HepG2 (cell line): ENCODE measurements at regions not wholly inside any gene's neighbourhood (a gene's known extent, or its start where the extent isn't known, plus 50 kb on each side); places are given as distances from the start of the nearest gene placed in this dataset.

Experiments
- ATAC-seq: fragments of 200-7000 bp; cut with Tn5 transposase; 3 replicates; pipeline ENCODE4 v1.9.1; 2020; ENCODE audit warnings: mild to moderate bottlenecking, moderate library complexity
- BruUV-seq: library from RNA; stranded (reverse); fragments of 400-500 nt; replicated peaks from 2 replicates; lab custom pipeline; 2021; lab: Mats Ljungman, UMichigan
- CTCF ChIA-PET: fragments of 300-600 bp; formaldehyde crosslinking; extraction: SDS; loops from one replicate; lab custom pipeline; 2021; ENCODE audit warnings: low total read pairs, inconsistent platforms, low intra/inter-chr PET ratio; lab: Yijun Ruan, JAX
- POLR2A ChIA-PET: fragments of 350-600 bp; sonication (Branson Sonifier 250); formaldehyde crosslinking; loops from one replicate; lab custom pipeline; 2020; ENCODE audit warnings: antibody characterized with exemption, inconsistent platforms; lab: Yijun Ruan, JAX
- DNase-seq: peaks from one replicate; pipeline ENCODE4 v3.0.0-alpha.2; 2015; ENCODE audit warnings: low spot score
- FAIRE-seq: peaks from 3 replicates; lab custom pipeline; 2011; peaks lifted over from hg19 to GRCh38; lab: Jason Lieb, UNC
- H2AFZ ChIP-seq: one replicate; pipeline ENCODE4 v1.6.1; 2011; ENCODE audit warnings: low read length, inconsistent platforms
- H3K27ac ChIP-seq: fragments of 300-600 bp; 3 replicates; pipeline ENCODE4 v1.8.0; 2011; ENCODE audit warnings: mixed run types, mild to moderate bottlenecking, mixed read lengths, low read length, inconsistent platforms; ENCODE audit not compliant: insufficient read depth; ENCODE audit errors: extremely low read length
- H3K27me3 ChIP-seq, 2 experiments: fragments of 200-600 bp in 1 of 2; 2 replicates in 1 of 2; 3 replicates in 1 of 2; pipeline versions ENCODE4 v1.6.0 to v1.8.0; 2011; ENCODE audit warnings: low read length in 2 of 2, mild to moderate bottlenecking in 2 of 2, moderate library complexity in 2 of 2, inconsistent platforms in 1 of 2; ENCODE audit not compliant: insufficient read depth in 2 of 2, control insufficient read depth in 1 of 2
- H3K36me3 ChIP-seq, 2 experiments: fragments of 200-600 bp in 1 of 2; replicated peaks in 1 of 2; 2 replicates in 1 of 2; 3 replicates in 1 of 2; pipeline versions ENCODE4 v1.5.1 to v1.8.0; 2011; ENCODE audit warnings: low read length in 2 of 2, inconsistent platforms in 1 of 2; ENCODE audit not compliant: insufficient read depth in 2 of 2, control insufficient read depth in 1 of 2
- H3K4me1 ChIP-seq: 2 replicates; pipeline ENCODE4 v1.5.1; 2012; ENCODE audit warnings: low read length, inconsistent platforms; ENCODE audit not compliant: insufficient read depth
- H3K4me2 ChIP-seq: 2 replicates; pipeline ENCODE4 v1.6.0; 2011; ENCODE audit warnings: low read depth, low read length, inconsistent platforms
- H3K4me3 ChIP-seq, 3 experiments: fragments of 200-600 bp in 1 of 3; sonication (generic), shearing (Covaris generic) in 1 of 3; replicated peaks in 1 of 3; 2 replicates each; pipeline ENCODE4 v1.5.1; 2011 to 2016; ENCODE audit warnings: low read length in 3 of 3, inconsistent platforms in 2 of 3, low read depth in 2 of 3, mild to moderate bottlenecking in 2 of 3, control low read depth in 1 of 3, mixed read lengths in 1 of 3; ENCODE audit not compliant: insufficient read depth in 1 of 3
- H3K79me2 ChIP-seq: one replicate; pipeline ENCODE4 v1.6.1; 2011; ENCODE audit warnings: low read length, inconsistent platforms; ENCODE audit not compliant: insufficient read depth
- H3K9ac ChIP-seq: 2 replicates; pipeline ENCODE4 v1.6.0; 2011; ENCODE audit warnings: mild to moderate bottlenecking, low read depth, low read length, inconsistent platforms; ENCODE audit not compliant: insufficient read depth
- H3K9me3 ChIP-seq: 2 replicates; pipeline ENCODE4 v1.5.1; 2012; ENCODE audit warnings: mild to moderate bottlenecking, low read length
- H4K20me1 ChIP-seq: 2 replicates; pipeline ENCODE4 v1.6.0; 2011; ENCODE audit warnings: inconsistent platforms, mild to moderate bottlenecking, low read length, moderate library complexity; ENCODE audit not compliant: insufficient read depth
- CCAR2 ChIP-seq: fragments of 200-400 bp; formaldehyde crosslinking; optimal IDR thresholded peaks from 2 replicates; pipeline ENCODE3; 2018; ENCODE audit warnings: low read depth, mild to moderate bottlenecking, low read length, moderate library complexity
- GFI1 ChIP-seq: sonication (generic); formaldehyde crosslinking; IDR thresholded peaks from 2 replicates; pipeline ENCODE4 v1.5.0; 2020; ENCODE audit warnings: missing genetic modification reagents, mild to moderate bottlenecking, borderline replicate concordance
- IKZF1 ChIP-seq: fragments of 450-650 bp; IDR thresholded peaks from 2 replicates; pipeline ENCODE4 v1.7.1; 2016
- JUND ChIP-seq: sonication (generic); formaldehyde crosslinking; IDR thresholded peaks from 2 replicates; pipeline ENCODE4 v1.8.0; 2022; ENCODE audit warnings: mild to moderate bottlenecking, missing genetic modification reagents
- MAFG ChIP-seq: sonication (generic); formaldehyde crosslinking; IDR thresholded peaks from 2 replicates; pipeline ENCODE4 v1.5.1; 2020; ENCODE audit warnings: mild to moderate bottlenecking, missing genetic modification reagents
- MXI1 ChIP-seq: IDR thresholded peaks from 3 replicates; pipeline ENCODE4 v1.6.1; 2012; ENCODE audit warnings: low read depth, low read length, inconsistent platforms, borderline replicate concordance
- NFE2L1 ChIP-seq: sonication (generic); formaldehyde crosslinking; IDR thresholded peaks from 2 replicates; pipeline ENCODE4 v1.4.0; 2020; ENCODE audit warnings: missing genetic modification reagents, mild to moderate bottlenecking, borderline replicate concordance
- PAXIP1 ChIP-seq: sonication (generic); formaldehyde crosslinking; conservative IDR thresholded peaks from 2 replicates; pipeline ENCODE4 v1.4.0; 2020; ENCODE audit warnings: mild to moderate bottlenecking, missing genetic modification reagents, moderate library complexity
- SRSF1 ChIP-seq: fragments of 200-400 bp; formaldehyde crosslinking; optimal IDR thresholded peaks from 2 replicates; pipeline ENCODE3; 2017; ENCODE audit warnings: mild to moderate bottlenecking, low read depth, low read length, moderate library complexity
- STAG1 ChIP-seq: sonication (generic); formaldehyde crosslinking; IDR thresholded peaks from 2 replicates; pipeline ENCODE4 v1.4.0; 2020; ENCODE audit warnings: missing genetic modification reagents
- ZC3H13 ChIP-seq: sonication (generic); formaldehyde crosslinking; IDR thresholded peaks from 2 replicates; pipeline ENCODE4 v1.8.1; 2023; ENCODE audit warnings: mild to moderate bottlenecking, missing genetic modification reagents, moderate library complexity
- ZFP36L2 ChIP-seq: sonication (generic); formaldehyde crosslinking; IDR thresholded peaks from 2 replicates; pipeline ENCODE4 v1.4.0; 2020; ENCODE audit warnings: missing genetic modification reagents
- ZMAT5 ChIP-seq: sonication (generic); formaldehyde crosslinking; IDR thresholded peaks from 2 replicates; pipeline ENCODE4 v1.5.0; 2020; ENCODE audit warnings: mild to moderate bottlenecking, low read depth, missing genetic modification reagents, borderline replicate concordance
- ZNF224 ChIP-seq: sonication (generic); formaldehyde crosslinking; IDR thresholded peaks from 2 replicates; pipeline ENCODE4 v1.5.0; 2020; ENCODE audit warnings: mild to moderate bottlenecking, missing genetic modification reagents
- ZNF225 ChIP-seq: sonication (generic); formaldehyde crosslinking; IDR thresholded peaks from 2 replicates; pipeline ENCODE4 v1.4.0; 2020; ENCODE audit warnings: mild to moderate bottlenecking, missing genetic modification reagents
- ZNF230 ChIP-seq: sonication (generic); formaldehyde crosslinking; IDR thresholded peaks from 2 replicates; pipeline ENCODE4 v1.4.0; 2020; ENCODE audit warnings: mild to moderate bottlenecking, missing genetic modification reagents
- ZNF317 ChIP-seq: sonication (generic); formaldehyde crosslinking; IDR thresholded peaks from 2 replicates; pipeline ENCODE4 v1.5.0; 2020; ENCODE audit warnings: mild to moderate bottlenecking, missing genetic modification reagents
- ZNF350 ChIP-seq: sonication (generic); formaldehyde crosslinking; IDR thresholded peaks from 2 replicates; pipeline ENCODE4 v1.4.0; 2020; ENCODE audit warnings: mild to moderate bottlenecking, low read depth, missing genetic modification reagents, borderline replicate concordance
- ZNF446 ChIP-seq: sonication (generic); formaldehyde crosslinking; IDR thresholded peaks from 2 replicates; pipeline ENCODE4 v1.5.0; 2020; ENCODE audit warnings: mild to moderate bottlenecking, missing genetic modification reagents
- WGBS: methylation state at CpG from one replicate; pipeline ENCODE4 v1.1.6; 2017; ENCODE audit warnings: low lambda C conversion rate; 5-methylcytosine and 5-hydroxymethylcytosine counted together
- in situ Hi-C: cut with HindIII; loops from 2 replicates; pipeline ENCODE4 v1.10.0; 2017; ENCODE audit warnings: low pct_unique_long_range_greater_than_20kb; ENCODE audit not compliant: extremely low pct_ligation_motif_present
- intact Hi-C: fragments of 100-400 bp; cut with micrococcal nuclease; formaldehyde crosslinking; loops from one replicate; pipeline ENCODE4 v1.10.0; 2022; ENCODE audit not compliant: unreplicated experiment
- TF ChIP-seq, protein P1 (sequence below): IDR thresholded peaks from 2 replicates; pipeline ENCODE4 v1.6.1; 2012; ENCODE audit warnings: low read depth, low read length, improper control_type of control experiment
- TF ChIP-seq, protein P2 (sequence below): sonication (generic); formaldehyde crosslinking; IDR thresholded peaks from 2 replicates; pipeline ENCODE4 v1.4.0; 2020; ENCODE audit warnings: low read depth, mild to moderate bottlenecking, missing genetic modification reagents

- POLR2A ChIA-PET, result no interaction called here
- FAIRE-seq, result peak; percentile 36
- TF ChIP-seq MXI1 (no peak), NFE2L1 (no peak), ZNF446 (CRISPR knock-in tag) (no peak), ZC3H13 (no peak), ZNF230 (CRISPR knock-in tag) (no peak), CCAR2 (no peak), ZNF350 (no peak), ZFP36L2 (CRISPR knock-in tag) (no peak), PAXIP1 (no peak), SRSF1 (no peak), ZNF225 (CRISPR knock-in tag) (no peak), IKZF1 (no peak), ZNF317 (peak; percentile 93), ZMAT5 (CRISPR knock-in tag) (no peak), MAFG (no peak), ZNF224 (no peak), GFI1 (no peak), STAG1 (peak; percentile 63), JUND (no peak)
- TF ChIP-seq, protein P1, sequence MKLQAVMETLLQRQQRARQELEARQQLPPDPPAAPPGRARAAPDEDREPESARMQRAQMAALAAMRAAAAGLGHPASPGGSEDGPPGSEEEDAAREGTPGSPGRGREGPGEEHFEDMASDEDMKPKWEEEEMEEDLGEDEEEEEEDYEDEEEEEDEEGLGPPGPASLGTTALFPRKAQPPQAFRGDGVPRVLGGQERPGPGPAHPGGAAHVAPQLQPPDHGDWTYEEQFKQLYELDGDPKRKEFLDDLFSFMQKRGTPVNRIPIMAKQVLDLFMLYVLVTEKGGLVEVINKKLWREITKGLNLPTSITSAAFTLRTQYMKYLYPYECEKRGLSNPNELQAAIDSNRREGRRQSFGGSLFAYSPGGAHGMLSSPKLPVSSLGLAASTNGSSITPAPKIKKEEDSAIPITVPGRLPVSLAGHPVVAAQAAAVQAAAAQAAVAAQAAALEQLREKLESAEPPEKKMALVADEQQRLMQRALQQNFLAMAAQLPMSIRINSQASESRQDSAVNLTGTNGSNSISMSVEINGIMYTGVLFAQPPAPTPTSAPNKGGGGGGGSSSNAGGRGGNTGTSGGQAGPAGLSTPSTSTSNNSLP, result no peak
- TF ChIP-seq, protein P2, sequence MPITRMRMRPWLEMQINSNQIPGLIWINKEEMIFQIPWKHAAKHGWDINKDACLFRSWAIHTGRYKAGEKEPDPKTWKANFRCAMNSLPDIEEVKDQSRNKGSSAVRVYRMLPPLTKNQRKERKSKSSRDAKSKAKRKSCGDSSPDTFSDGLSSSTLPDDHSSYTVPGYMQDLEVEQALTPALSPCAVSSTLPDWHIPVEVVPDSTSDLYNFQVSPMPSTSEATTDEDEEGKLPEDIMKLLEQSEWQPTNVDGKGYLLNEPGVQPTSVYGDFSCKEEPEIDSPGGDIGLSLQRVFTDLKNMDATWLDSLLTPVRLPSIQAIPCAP (CRISPR knock-in tag), result no peak
Measured at GRCh38 chr11:33542921-33543320, 157.7 kb downstream of the C11orf91 start.

More at GRCh38 chr11:33542921-33543320, 157.7 kb downstream of the C11orf91 start:
- Histone ChIP-seq H3K9ac (no peak overlapping the region), H3K27me3 (peaks cover 0 to 40% of the 10 kb centered on the region in 2 experiments; a peak in 3 of 5 replicates), H3K36me3 (no peaks in the 10 kb centered on the region), H3K4me2 (no peak overlapping the region), H2AFZ (no peak overlapping the region), H3K79me2 (no peaks in the 10 kb centered on the region), H3K4me3 (no peak overlapping the region), H3K4me1 (no peaks in the 10 kb centered on the region), H3K27ac (no peak overlapping the region), H3K9me3 (no peaks in the 10 kb centered on the region), H4K20me1 (no peaks in the 10 kb centered on the region)
- BruUV-seq, result no TSS peak
- CTCF ChIA-PET, result interaction anchor here (0.5 to 1.6 kb wide), 4 partner anchors 145 to 200 kb away, joined by 3 to 19 read pairs (median 4); no protein-coding TSS in a partner anchor
- ATAC-seq, result peak; percentile 84
- WGBS, result 2% methylated on average over 7 of the region's 7 CpGs
- peak; percentile 23 for DNase-seq
- in situ Hi-C loops (loop anchor here (5.0 kb wide), 1 partner anchor 144 kb away; no protein-coding TSS in a partner anchor), intact Hi-C loops (loop anchor here (1.0 to 2.0 kb wide), 3 partner anchors 145 to 199 kb away; no protein-coding TSS in a partner anchor)
